ENCODE measurements at regions not wholly inside any gene's neighbourhood (a gene's known extent, or its start where the extent isn't known, plus 50 kb on each side); places are given as distances from the start of the nearest gene placed in this dataset.

GRCh38 chr5:159671886-159672285, 244.4 kb upstream of the ADRA1B start:
- TF ChIP-seq POLR2AphosphoS5 (IDR thresholded peaks at IDR 0.05; ENCODE audit: low read depth, low read length) (no peak), SIN3A (IDR thresholded peaks at IDR 0.05; ENCODE audit: borderline replicate concordance, insufficient read depth, low read length) (no peak), REST (IDR thresholded peaks at IDR 0.05; ENCODE audit: insufficient read depth in 1 of 2, low read depth in 2 of 2, low read length in 2 of 2) (no peak), FOXP2 (optimal IDR thresholded peaks at IDR 0.05; ENCODE audit: borderline replicate concordance, extremely low read depth, extremely low read length, insufficient read depth) (no peak), TAF1 (IDR thresholded peaks at IDR 0.05; ENCODE audit: borderline replicate concordance, insufficient read depth, low read length) (no peak)

GRCh38 chr5:159673538-159673937, 242.7 kb upstream of the ADRA1B start:
- no peak for TF ChIP-seq FOXP2 (optimal IDR thresholded peaks at IDR 0.05; ENCODE audit: borderline replicate concordance, extremely low read depth, extremely low read length, insufficient read depth)
- no peak for TF ChIP-seq REST (IDR thresholded peaks at IDR 0.05; ENCODE audit: insufficient read depth in 1 of 2, low read depth in 2 of 2, low read length in 2 of 2)
- TF ChIP-seq SIN3A (IDR thresholded peaks at IDR 0.05; ENCODE audit: borderline replicate concordance, insufficient read depth, low read length) = no peak
- TF ChIP-seq TAF1 (IDR thresholded peaks at IDR 0.05; ENCODE audit: borderline replicate concordance, insufficient read depth, low read length) = no peak
- TF ChIP-seq POLR2AphosphoS5 (IDR thresholded peaks at IDR 0.05; ENCODE audit: low read depth, low read length) = no peak

GRCh38 chr5:159678657-159679392, 237.5 kb upstream of the ADRA1B start:
- TF ChIP-seq POLR2AphosphoS5 (IDR thresholded peaks at IDR 0.05; ENCODE audit: low read depth, low read length) = no peak
- no peak for TF ChIP-seq SIN3A (IDR thresholded peaks at IDR 0.05; ENCODE audit: borderline replicate concordance, insufficient read depth, low read length)
- no peak for TF ChIP-seq TAF1 (IDR thresholded peaks at IDR 0.05; ENCODE audit: borderline replicate concordance, insufficient read depth, low read length)
- no peak for TF ChIP-seq REST (IDR thresholded peaks at IDR 0.05; ENCODE audit: insufficient read depth in 1 of 2, low read depth in 2 of 2, low read length in 2 of 2)
- no peak for TF ChIP-seq FOXP2 (optimal IDR thresholded peaks at IDR 0.05; ENCODE audit: borderline replicate concordance, extremely low read depth, extremely low read length, insufficient read depth)

- TF ChIP-seq REST (IDR thresholded peaks at IDR 0.05; ENCODE audit: insufficient read depth in 1 of 2, low read depth in 2 of 2, low read length in 2 of 2) (no peak), SIN3A (IDR thresholded peaks at IDR 0.05; ENCODE audit: borderline replicate concordance, insufficient read depth, low read length) (no peak), FOXP2 (optimal IDR thresholded peaks at IDR 0.05; ENCODE audit: borderline replicate concordance, extremely low read depth, extremely low read length, insufficient read depth) (no peak), POLR2AphosphoS5 (IDR thresholded peaks at IDR 0.05; ENCODE audit: low read depth, low read length) (no peak), TAF1 (IDR thresholded peaks at IDR 0.05; ENCODE audit: borderline replicate concordance, insufficient read depth, low read length) (no peak)
Observed at GRCh38 chr5:159680095-159680494, 236.2 kb upstream of the ADRA1B start.
